Lung (tissue), 11 donors: ENCODE measurements at regions not wholly inside any gene's neighbourhood (a gene's known extent, or its start where the extent isn't known, plus 50 kb on each side); places are given as distances from the start of the nearest gene placed in this dataset.

ENCODE experiments used
- ATAC-seq: fragments of 200-7000 bp; cut with Tn5 transposase; one replicate; pipeline ENCODE4 v1.9.1; 2020; ENCODE audit warnings: moderate number of reproducible peaks; ENCODE audit not compliant: insufficient read depth, low FRiP score
- DNase-seq, 3 donors: peaks; one replicate each; pipeline ENCODE4 v3.0.0-alpha.2; 2013 to 2017
- H3K27ac ChIP-seq, 2 donors: one replicate each; pipeline ENCODE4 v1.5.1; 2013; ENCODE audit warnings: mild to moderate bottlenecking in 2 of 2, moderate library complexity in 2 of 2, control low read depth in 1 of 2, inconsistent platforms in 1 of 2, low read depth in 1 of 2, low read length in 1 of 2
- H3K27me3 ChIP-seq, 3 donors: one replicate each; pipeline ENCODE4 v1.5.1; 2013; ENCODE audit warnings: low read length in 2 of 3; ENCODE audit not compliant: control insufficient read depth in 3 of 3, insufficient read depth in 3 of 3
- H3K36me3 ChIP-seq, 4 donors: one replicate each; pipeline ENCODE4 v1.5.1; 2013; ENCODE audit warnings: low read length in 4 of 4, mild to moderate bottlenecking in 1 of 4, moderate library complexity in 1 of 4; ENCODE audit not compliant: control insufficient read depth in 4 of 4, insufficient read depth in 4 of 4
- H3K4me1 ChIP-seq, 5 donors: one replicate each; pipeline ENCODE4 v1.5.1; 2013; ENCODE audit warnings: low read length in 5 of 5, mild to moderate bottlenecking in 2 of 5, moderate library complexity in 1 of 5; ENCODE audit not compliant: control insufficient read depth in 5 of 5, insufficient read depth in 5 of 5
- H3K4me3 ChIP-seq: one replicate; pipeline ENCODE4 v1.5.1; 2013; ENCODE audit warnings: mild to moderate bottlenecking, control low read depth, moderate library complexity
- H3K9ac ChIP-seq, 2 donors: one replicate each; pipeline ENCODE4 v1.5.1; 2013; ENCODE audit warnings: low read length in 2 of 2, control low read depth in 1 of 2; ENCODE audit not compliant: insufficient read depth in 1 of 2
- H3K9me3 ChIP-seq, 4 donors: one replicate each; pipeline ENCODE4 v1.5.1; 2013; ENCODE audit warnings: low read length in 3 of 4, mild to moderate bottlenecking in 1 of 4, moderate library complexity in 1 of 4; ENCODE audit not compliant: control insufficient read depth in 4 of 4, insufficient read depth in 3 of 4
- CTCF ChIP-seq: IDR thresholded peaks from 2 replicates; pipeline ENCODE4 v1.5.1; 2012; ENCODE audit warnings: mild to moderate bottlenecking; ENCODE audit errors: control extremely low read depth, extremely low read depth
- WGBS, 2 donors: extraction: QIAGEN DNeasy Blood & Tissue Kit; methylation state at CpG; one replicate each; pipeline ENCODE4 v1.1.7; 2013; 5-methylcytosine and 5-hydroxymethylcytosine counted together
- donor health status: control.
- donor health status: control.
- donor health status: Bipolar disorder and iron deficiency.
- donor health status: healthy.
- donor health status: DM: yes; HTN: yes; CAD: no.

- Histone ChIP-seq H3K27ac (no peak overlapping the region), H3K36me3 (no peaks in the 10 kb centered on the region), H3K9me3 (peaks cover 0 to 4% (median 2%) of the 10 kb centered on the region in 4 donors), H3K27me3 (no peaks in the 10 kb centered on the region), H3K9ac (no peak overlapping the region), H3K4me1 (no peaks in the 10 kb centered on the region), H3K4me3 (no peak overlapping the region)
- DNase-seq (no peak), ATAC-seq (no peak)
- TF ChIP-seq CTCF = no peak
Observed at GRCh38 chr17:54277868-54278267, 455.1 kb downstream of the KIF2B start.

- H3K36me3 ChIP-seq = no peaks in the 10 kb centered on the region
- ATAC-seq (no peak), DNase-seq (no peak)
- H3K4me3 ChIP-seq = no peak overlapping the region
- H3K27ac ChIP-seq = no peak overlapping the region
- 70 to 73% methylated on average over 3 of the region's 3 CpGs for WGBS, 2 donors
- H3K27me3 ChIP-seq = no peaks in the 10 kb centered on the region
- H3K4me1 ChIP-seq = no peaks in the 10 kb centered on the region
- no peak overlapping the region for H3K9ac ChIP-seq
- no peak for TF ChIP-seq CTCF
- H3K9me3 ChIP-seq = peaks cover 0 to 4% (median 2%) of the 10 kb centered on the region in 4 donors
Observed at GRCh38 chr17:54280741-54281140, 458.0 kb downstream of the KIF2B start.

- Histone ChIP-seq H3K27ac (no peak overlapping the region), H3K36me3 (no peaks in the 10 kb centered on the region), H3K27me3 (no peaks in the 10 kb centered on the region), H3K9me3 (peaks cover 0 to 4% (median 1%) of the 10 kb centered on the region in 4 donors), H3K9ac (no peak overlapping the region), H3K4me1 (no peaks in the 10 kb centered on the region), H3K4me3 (no peak overlapping the region)
- ATAC-seq = no peak
- TF ChIP-seq CTCF = no peak
- no peak for DNase-seq
- WGBS, 2 donors = 68 to 74% methylated on average over 2 of the region's 2 CpGs
Observed at GRCh38 chr17:54282886-54283285, 460.2 kb downstream of the KIF2B start.

- no peak for ATAC-seq
- Histone ChIP-seq H3K4me3 (no peak overlapping the region), H3K4me1 (no peaks in the 10 kb centered on the region), H3K36me3 (no peaks in the 10 kb centered on the region), H3K27ac (no peak overlapping the region), H3K9ac (no peak overlapping the region), H3K27me3 (no peaks in the 10 kb centered on the region), H3K9me3 (no peaks in the 10 kb centered on the region)
- no peak for DNase-seq
- 68 to 71% methylated on average over 5 of the region's 5 CpGs for WGBS, 2 donors
- TF ChIP-seq CTCF = no peak
Observed at GRCh38 chr17:54307351-54307750, 484.6 kb downstream of the KIF2B start.
